Epithelial cell of esophagus (primary cell): ENCODE measurements at regions not wholly inside any gene's neighbourhood (a gene's known extent, or its start where the extent isn't known, plus 50 kb on each side); places are given as distances from the start of the nearest gene placed in this dataset.

Experiments
- DNase-seq: peaks from one replicate; pipeline ENCODE4 v3.0.0; 2010; ENCODE audit warnings: low read depth
- H3K4me3 ChIP-seq: 2 replicates; pipeline ENCODE4 v1.5.1; 2011; ENCODE audit warnings: mild to moderate bottlenecking, low read length, control low read depth
- TF ChIP-seq, protein P1 (sequence below): IDR thresholded peaks from 2 replicates; pipeline ENCODE4 v1.5.1; 2011; ENCODE audit warnings: low read depth, mild to moderate bottlenecking, low read length, control low read depth, inconsistent platforms; ENCODE audit not compliant: insufficient read depth; ENCODE audit errors: missing control alignments

DNA sequence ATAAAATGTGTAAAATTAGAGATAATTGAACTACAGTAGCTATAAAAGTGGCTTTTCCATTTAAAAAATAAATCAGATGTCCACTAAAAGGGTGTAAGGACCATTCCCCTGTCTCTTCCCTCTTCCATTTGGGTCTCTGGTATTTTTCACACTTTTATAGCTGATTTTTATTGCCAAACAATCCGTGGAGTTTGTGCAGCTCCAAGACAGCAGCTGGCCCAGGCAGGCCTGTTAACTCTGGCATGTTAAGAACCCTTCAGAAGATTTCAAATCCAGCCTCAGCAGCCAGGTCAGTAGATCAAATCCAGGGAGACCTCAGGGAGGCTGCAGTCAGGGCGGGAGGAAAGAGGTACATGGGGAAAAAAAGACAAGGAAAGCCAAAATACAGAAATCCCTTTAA lies 827.1 kb upstream of the FANCL start:
- TF ChIP-seq, protein P1, sequence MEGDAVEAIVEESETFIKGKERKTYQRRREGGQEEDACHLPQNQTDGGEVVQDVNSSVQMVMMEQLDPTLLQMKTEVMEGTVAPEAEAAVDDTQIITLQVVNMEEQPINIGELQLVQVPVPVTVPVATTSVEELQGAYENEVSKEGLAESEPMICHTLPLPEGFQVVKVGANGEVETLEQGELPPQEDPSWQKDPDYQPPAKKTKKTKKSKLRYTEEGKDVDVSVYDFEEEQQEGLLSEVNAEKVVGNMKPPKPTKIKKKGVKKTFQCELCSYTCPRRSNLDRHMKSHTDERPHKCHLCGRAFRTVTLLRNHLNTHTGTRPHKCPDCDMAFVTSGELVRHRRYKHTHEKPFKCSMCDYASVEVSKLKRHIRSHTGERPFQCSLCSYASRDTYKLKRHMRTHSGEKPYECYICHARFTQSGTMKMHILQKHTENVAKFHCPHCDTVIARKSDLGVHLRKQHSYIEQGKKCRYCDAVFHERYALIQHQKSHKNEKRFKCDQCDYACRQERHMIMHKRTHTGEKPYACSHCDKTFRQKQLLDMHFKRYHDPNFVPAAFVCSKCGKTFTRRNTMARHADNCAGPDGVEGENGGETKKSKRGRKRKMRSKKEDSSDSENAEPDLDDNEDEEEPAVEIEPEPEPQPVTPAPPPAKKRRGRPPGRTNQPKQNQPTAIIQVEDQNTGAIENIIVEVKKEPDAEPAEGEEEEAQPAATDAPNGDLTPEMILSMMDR, result no peak
- no peak overlapping the region for H3K4me3 ChIP-seq
- no peak for DNase-seq

DNA sequence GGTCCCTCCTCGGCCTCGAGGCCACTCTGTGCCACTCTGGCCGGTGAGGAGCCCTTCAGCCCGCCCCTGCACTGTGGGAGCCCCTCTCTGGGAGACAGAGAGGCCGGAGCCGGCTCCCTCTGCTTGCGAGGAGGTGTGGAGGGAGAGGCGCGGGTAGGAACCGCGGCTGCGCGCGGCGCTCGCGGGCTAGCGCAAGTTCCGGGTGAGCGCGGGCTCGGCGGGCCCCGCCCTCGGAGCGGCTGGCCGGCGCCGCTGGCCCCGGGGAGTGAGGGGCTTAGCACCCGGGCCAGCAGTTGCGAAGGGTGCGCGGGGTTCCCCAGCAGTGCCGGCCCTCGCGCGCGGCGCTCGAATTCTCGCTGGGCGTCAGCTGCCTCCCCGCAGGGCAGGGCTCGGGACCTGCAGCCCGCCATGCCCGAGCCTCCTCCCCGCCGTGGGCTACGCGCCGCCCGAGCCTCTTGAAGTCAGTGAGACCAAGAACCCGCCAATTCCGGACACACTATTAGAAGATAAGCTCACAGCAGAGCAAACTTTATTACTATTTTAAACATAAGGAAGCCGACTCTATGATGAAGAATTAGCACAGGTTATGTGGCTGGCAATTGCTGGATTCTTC lies 825.8 kb upstream of the FANCL start:
- no peak for DNase-seq
- H3K4me3 ChIP-seq, result no peak overlapping the region
- TF ChIP-seq, protein P1, result no peak

DNA sequence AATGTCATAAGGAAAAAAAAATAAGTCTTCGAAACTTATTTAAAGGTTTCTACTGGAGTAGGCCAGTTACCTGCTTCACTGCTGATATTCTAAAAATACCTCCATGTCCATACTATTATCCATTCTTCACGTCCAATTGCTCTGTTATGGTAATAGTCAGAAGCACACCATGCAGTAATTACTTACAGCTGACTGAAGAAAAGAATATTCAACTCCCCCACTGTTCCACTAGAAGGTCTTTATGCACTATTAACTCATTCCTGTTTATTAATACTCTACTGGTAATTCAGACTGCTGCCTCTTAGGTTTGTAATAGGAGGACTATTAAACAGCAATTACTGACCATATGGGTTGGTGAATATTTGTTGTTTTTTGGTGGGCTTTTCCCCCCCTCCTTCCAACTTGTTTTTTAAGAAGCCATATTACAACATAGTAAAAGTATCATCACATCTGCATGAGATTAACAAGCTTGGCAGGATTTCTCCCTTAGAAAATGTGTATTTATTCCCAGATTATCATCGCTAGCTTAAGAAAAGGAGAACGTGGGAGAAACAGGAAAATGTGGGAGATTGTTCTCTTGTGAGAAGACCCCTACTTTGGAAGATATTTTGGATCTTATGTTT lies 806.4 kb upstream of the FANCL start:
- DNase-seq, result no peak
- H3K4me3 ChIP-seq, result no peak overlapping the region
- TF ChIP-seq, protein P1, result no peak

DNA sequence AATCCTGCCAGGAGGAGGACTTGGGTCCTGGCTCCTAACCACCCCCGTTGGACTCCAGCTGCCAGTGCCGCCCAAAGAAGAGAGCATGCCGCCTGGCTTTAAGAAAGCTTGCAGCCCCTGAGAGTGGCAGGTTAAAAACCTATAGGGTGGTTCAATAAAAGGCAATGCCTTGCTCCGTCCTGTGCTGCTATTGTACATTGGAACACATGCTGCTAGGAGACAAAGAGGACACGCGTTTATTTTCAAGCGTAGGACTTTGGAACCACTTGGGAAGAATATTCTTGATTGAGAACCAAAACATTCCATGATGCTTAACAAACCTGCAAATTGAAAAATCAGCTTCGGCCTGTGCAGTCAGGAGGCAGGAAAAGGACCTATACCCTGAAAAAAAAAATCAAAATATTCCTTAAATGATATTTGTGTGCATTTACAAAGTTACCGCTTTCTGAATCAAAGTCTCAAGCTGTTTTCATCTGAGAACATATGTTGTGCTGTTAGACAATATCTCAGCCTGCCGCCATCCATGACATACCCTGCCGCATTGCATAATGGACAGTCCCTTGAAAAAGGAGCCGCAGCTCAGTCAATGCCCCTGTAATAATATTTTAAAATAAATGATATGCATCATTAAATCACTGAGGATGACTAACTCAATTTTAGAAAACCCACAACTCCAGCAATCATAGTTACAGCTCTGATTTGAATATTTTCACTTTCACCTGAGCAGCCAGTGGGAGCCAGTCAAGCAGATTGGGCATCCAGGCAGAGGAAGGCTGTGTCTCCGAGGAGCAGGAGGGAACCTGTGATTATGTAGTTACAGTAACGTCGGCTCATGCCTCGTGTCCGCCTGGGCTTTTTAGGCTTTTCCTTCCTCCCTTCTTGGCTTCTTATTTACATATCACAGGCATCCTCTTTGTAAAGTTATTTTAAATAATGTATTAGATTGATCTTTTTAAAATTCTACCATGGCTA lies 805.6 kb upstream of the FANCL start:
- DNase-seq, result no peak
- TF ChIP-seq, protein P1, result no peak
- no peak overlapping the region for H3K4me3 ChIP-seq

DNA sequence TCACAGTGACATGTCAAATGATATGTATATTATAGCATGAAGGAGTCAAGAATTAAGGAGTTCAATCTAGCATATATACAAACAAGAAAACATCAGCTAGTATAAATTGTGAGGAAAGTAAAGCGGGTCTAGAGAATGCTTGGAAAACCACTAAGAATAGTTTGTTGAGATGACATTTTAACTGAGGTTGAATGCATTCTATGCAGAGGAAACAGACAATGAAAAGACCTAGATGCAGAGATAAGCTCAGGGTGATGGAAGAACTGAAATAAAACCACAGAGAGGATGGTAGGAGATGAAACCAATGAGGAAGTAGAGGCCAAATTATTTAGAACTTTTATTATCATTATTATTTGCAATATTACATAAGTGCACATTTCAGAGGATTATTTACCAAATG lies 803.6 kb upstream of the FANCL start:
- no peak overlapping the region for H3K4me3 ChIP-seq
- no peak for DNase-seq
- TF ChIP-seq, protein P1, result no peak

DNA sequence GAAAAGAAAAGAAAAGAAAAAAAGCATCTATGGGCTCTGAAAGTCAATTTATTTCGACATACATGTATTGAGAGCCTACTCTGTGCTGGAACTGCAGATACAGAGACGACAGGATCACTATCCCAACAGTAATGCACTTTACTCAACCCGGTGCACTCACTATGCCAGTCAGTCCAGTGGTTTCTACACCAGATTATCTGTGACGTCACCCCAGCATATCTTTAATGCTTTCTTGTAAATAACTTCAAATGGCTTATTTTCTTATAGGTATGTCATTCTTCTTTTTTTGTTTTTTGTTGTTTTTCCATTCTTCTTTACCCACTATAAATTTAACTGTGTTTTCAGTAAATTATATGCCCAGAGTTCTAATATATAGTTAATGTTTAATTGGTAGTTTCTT lies 800.0 kb upstream of the FANCL start:
- no peak overlapping the region for H3K4me3 ChIP-seq
- TF ChIP-seq, protein P1, result no peak
- DNase-seq, result no peak
